HCT116 (cell line): ENCODE measurements at regions not wholly inside any gene's neighbourhood (a gene's known extent, or its start where the extent isn't known, plus 50 kb on each side); places are given as distances from the start of the nearest gene placed in this dataset.
"Not testable (repeated sequence)": the region's sequence is repeated elsewhere in the genome, so short reads cannot be mapped to it uniquely, and the experiment has no call there.

Experiments
- ATAC-seq: fragments of 200-7000 bp; cut with Tn5 transposase; 2 replicates; pipeline ENCODE4 v1.9.1; 2020; ENCODE audit warnings: mild to moderate bottlenecking, moderate library complexity
- BruUV-seq: library from RNA; stranded (reverse); fragments of 400-500 nt; replicated peaks from 2 replicates; lab custom pipeline; 2021; lab: Mats Ljungman, UMichigan
- CTCF ChIA-PET: fragments of 300-600 bp; sonication (Branson Sonifier 250); formaldehyde crosslinking; loops from one replicate; lab custom pipeline; 2021; ENCODE audit warnings: antibody characterized with exemption; lab: Charles Lee
- POLR2A ChIA-PET: fragments of 300-600, 350-600 bp; sonication (Branson Sonifier 250); formaldehyde crosslinking; loops from one replicate; lab custom pipeline; 2021; ENCODE audit warnings: antibody characterized with exemption; lab: Charles Lee
- RAD21 ChIA-PET, 2 experiments: fragments of 300-600 bp; sonication (Branson Sonifier 250); formaldehyde crosslinking; loops; one replicate each; lab custom pipeline; 2023; ENCODE audit warnings: low total read pairs in 2 of 2; ENCODE audit not compliant: uncharacterized antibody in 2 of 2, unreplicated experiment in 2 of 2, low non-redundant PET in 1 of 2; lab: Charles Lee
- DNase-seq: peaks from one replicate; pipeline ENCODE4 v3.0.0-alpha.2; 2010; ENCODE audit warnings: low read depth, low spot score
- H2AFZ ChIP-seq: fragments of 200-600 bp; shearing (Covaris generic), sonication (generic); 2 replicates; pipeline ENCODE4 v1.6.1; 2017; ENCODE audit warnings: low read depth, mixed run types, mixed read lengths, antibody characterized with exemption, low read length; ENCODE audit not compliant: poor library complexity, severe bottlenecking
- H3K27ac ChIP-seq: 2 replicates; pipeline ENCODE4 v1.5.1; 2012; ENCODE audit warnings: low read depth, low read length
- H3K27me3 ChIP-seq: fragments of 200-600 bp; sonication (generic); 2 replicates; pipeline ENCODE4 v1.6.1; 2016; ENCODE audit warnings: mixed run types, low read length, mixed read lengths; ENCODE audit not compliant: insufficient read depth
- H3K36me3 ChIP-seq, 2 experiments: fragments of 200-500 bp in 1 of 2; fragments of 200-600 bp in 1 of 2; sonication (Bioruptor generic) in 1 of 2; sonication (generic) in 1 of 2; 2 replicates each; pipeline versions ENCODE4 v1.5.1 to v1.6.1; 2014 to 2016; ENCODE audit warnings: low read length in 2 of 2, inconsistent platforms in 1 of 2, mixed read lengths in 1 of 2, mixed run types in 1 of 2; ENCODE audit not compliant: insufficient read depth in 2 of 2, control insufficient read depth in 1 of 2
- H3K4me1 ChIP-seq, 2 experiments: fragments of 200-600 bp in 1 of 2; sonication (generic) in 1 of 2; 2 replicates each; pipeline versions ENCODE4 v1.5.1 to v1.6.1; 2012 to 2017; ENCODE audit warnings: low read length in 2 of 2, inconsistent platforms in 1 of 2, mild to moderate bottlenecking in 1 of 2, mixed read lengths in 1 of 2, mixed run types in 1 of 2, moderate library complexity in 1 of 2; ENCODE audit not compliant: insufficient read depth in 2 of 2, control insufficient read depth in 1 of 2
- H3K4me2 ChIP-seq: fragments of 200-600 bp; sonication (generic); 2 replicates; pipeline ENCODE4 v1.6.1; 2017; ENCODE audit warnings: mixed run types, low read length, mixed read lengths
- H3K4me3 ChIP-seq, 2 experiments: fragments of 200-600 bp in 1 of 2; sonication (generic) in 1 of 2; replicated peaks in 1 of 2; 2 replicates each; pipeline ENCODE4 v1.5.1; 2011 to 2016; ENCODE audit warnings: low read length in 2 of 2, control low read depth in 1 of 2, low read depth in 1 of 2, mild to moderate bottlenecking in 1 of 2, mixed read lengths in 1 of 2, mixed run types in 1 of 2
- H3K79me2 ChIP-seq: fragments of 200-600 bp; sonication (generic); 2 replicates; pipeline ENCODE4 v1.6.1; 2017; ENCODE audit warnings: mild to moderate bottlenecking, mixed run types, low read length, moderate library complexity, mixed read lengths; ENCODE audit not compliant: insufficient read depth
- H3K9ac ChIP-seq: fragments of 200-600 bp; sonication (generic); 2 replicates; pipeline ENCODE4 v1.6.1; 2016; ENCODE audit warnings: low read length, mixed read lengths
- H3K9me2 ChIP-seq: fragments of 200-600 bp; sonication (generic), shearing (Covaris generic); 2 replicates; pipeline ENCODE4 v1.6.1; 2017; ENCODE audit warnings: mixed run types, mild to moderate bottlenecking, moderate library complexity; ENCODE audit not compliant: insufficient read depth
- H3K9me3 ChIP-seq, 2 experiments: fragments of 200-500 bp in 1 of 2; fragments of 200-600 bp in 1 of 2; sonication (Bioruptor generic) in 1 of 2; sonication (generic) in 1 of 2; 2 replicates each; pipeline ENCODE4 v1.6.1; 2014 to 2017; ENCODE audit warnings: low read length in 2 of 2, mixed read lengths in 2 of 2, inconsistent platforms in 1 of 2, low read depth in 1 of 2, mild to moderate bottlenecking in 1 of 2, mixed run types in 1 of 2, moderate library complexity in 1 of 2; ENCODE audit not compliant: control insufficient read depth in 1 of 2, insufficient read depth in 1 of 2
- H4K20me1 ChIP-seq: fragments of 200-600 bp; sonication (generic), shearing (Covaris generic); 2 replicates; pipeline ENCODE4 v1.6.1; 2017; ENCODE audit warnings: mixed run types, mild to moderate bottlenecking, moderate library complexity; ENCODE audit not compliant: insufficient read depth
- CEBPB ChIP-seq: IDR thresholded peaks from 2 replicates; pipeline ENCODE4 v1.6.1; 2012; ENCODE audit warnings: low read depth
- EZH2 ChIP-seq: fragments of 200-600 bp; sonication (generic); IDR thresholded peaks from 2 replicates; pipeline ENCODE4 v1.6.1; 2017; ENCODE audit warnings: antibody characterized with exemption, mixed run types
- EZH2phosphoT487 ChIP-seq: fragments of 200-600 bp; IDR thresholded peaks from 2 replicates; pipeline ENCODE4 v1.6.1; 2018; ENCODE audit warnings: antibody characterized with exemption, borderline replicate concordance
- POLR2A ChIP-seq: IDR thresholded peaks from 2 replicates; pipeline ENCODE4 v1.7.0; 2011; ENCODE audit warnings: borderline replicate concordance; ENCODE audit not compliant: insufficient read depth, insufficient read length; ENCODE audit errors: extremely low read depth
- SP1 ChIP-seq: IDR thresholded peaks from 2 replicates; pipeline ENCODE4 v1.6.1; 2012; ENCODE audit warnings: low read depth
- SRF ChIP-seq: IDR thresholded peaks from 2 replicates; pipeline ENCODE4 v1.6.1; 2012; ENCODE audit warnings: low read depth
- ZFX ChIP-seq: fragments of 450-650 bp; IDR thresholded peaks from 2 replicates; pipeline ENCODE4 v1.6.1; 2017
- intact Hi-C: fragments of 100-400 bp; cut with micrococcal nuclease; formaldehyde crosslinking; loops from 2 replicates; pipeline ENCODE4 v1.10.0; 2022
- TF ChIP-seq, protein P1 (sequence below): IDR thresholded peaks from 2 replicates; pipeline ENCODE4 v1.6.1; 2011; ENCODE audit warnings: mild to moderate bottlenecking, low read length, moderate library complexity; ENCODE audit not compliant: insufficient replicate concordance; ENCODE audit errors: extremely low read depth

- no peak overlapping the region for H3K9ac ChIP-seq
- no peak overlapping the region for H3K4me3 ChIP-seq
- H2AFZ ChIP-seq: no peak overlapping the region
- BruUV-seq: no TSS peak
- TF ChIP-seq, protein P1, sequence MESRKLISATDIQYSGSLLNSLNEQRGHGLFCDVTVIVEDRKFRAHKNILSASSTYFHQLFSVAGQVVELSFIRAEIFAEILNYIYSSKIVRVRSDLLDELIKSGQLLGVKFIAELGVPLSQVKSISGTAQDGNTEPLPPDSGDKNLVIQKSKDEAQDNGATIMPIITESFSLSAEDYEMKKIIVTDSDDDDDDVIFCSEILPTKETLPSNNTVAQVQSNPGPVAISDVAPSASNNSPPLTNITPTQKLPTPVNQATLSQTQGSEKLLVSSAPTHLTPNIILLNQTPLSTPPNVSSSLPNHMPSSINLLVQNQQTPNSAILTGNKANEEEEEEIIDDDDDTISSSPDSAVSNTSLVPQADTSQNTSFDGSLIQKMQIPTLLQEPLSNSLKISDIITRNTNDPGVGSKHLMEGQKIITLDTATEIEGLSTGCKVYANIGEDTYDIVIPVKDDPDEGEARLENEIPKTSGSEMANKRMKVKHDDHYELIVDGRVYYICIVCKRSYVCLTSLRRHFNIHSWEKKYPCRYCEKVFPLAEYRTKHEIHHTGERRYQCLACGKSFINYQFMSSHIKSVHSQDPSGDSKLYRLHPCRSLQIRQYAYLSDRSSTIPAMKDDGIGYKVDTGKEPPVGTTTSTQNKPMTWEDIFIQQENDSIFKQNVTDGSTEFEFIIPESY: no peak
- TF ChIP-seq POLR2A: no peak
- no peak for TF ChIP-seq SP1
- TF ChIP-seq SRF: no peak
- no peak for TF ChIP-seq EZH2phosphoT487
- TF ChIP-seq EZH2: no peak
- no peak for TF ChIP-seq CEBPB
- no peak for TF ChIP-seq ZFX
- ChIA-PET CTCF (no interaction called here), RAD21 (no interaction called here), POLR2A (no interaction called here)
- peaks cover 10 to 13% of the 10 kb centered on the region in 2 experiments; a peak in 2 of 4 replicates for H3K9me3 ChIP-seq
- no peaks in the 10 kb centered on the region for H3K4me1 ChIP-seq
- no peak overlapping the region for H3K27ac ChIP-seq
- ATAC-seq (no peak), DNase-seq (no peak)
- no peaks in the 10 kb centered on the region for H3K9me2 ChIP-seq
- intact Hi-C loops: no loop called here
- H3K27me3 ChIP-seq: no peaks in the 10 kb centered on the region
- H3K36me3 ChIP-seq: no peaks in the 10 kb centered on the region
- no peaks in the 10 kb centered on the region for H3K79me2 ChIP-seq
- H3K4me2 ChIP-seq: no peak overlapping the region
- H4K20me1 ChIP-seq: no peaks in the 10 kb centered on the region
Observed at GRCh38 chr18:55665506-55665905, 77.5 kb upstream of the TCF4 start.

DNA sequence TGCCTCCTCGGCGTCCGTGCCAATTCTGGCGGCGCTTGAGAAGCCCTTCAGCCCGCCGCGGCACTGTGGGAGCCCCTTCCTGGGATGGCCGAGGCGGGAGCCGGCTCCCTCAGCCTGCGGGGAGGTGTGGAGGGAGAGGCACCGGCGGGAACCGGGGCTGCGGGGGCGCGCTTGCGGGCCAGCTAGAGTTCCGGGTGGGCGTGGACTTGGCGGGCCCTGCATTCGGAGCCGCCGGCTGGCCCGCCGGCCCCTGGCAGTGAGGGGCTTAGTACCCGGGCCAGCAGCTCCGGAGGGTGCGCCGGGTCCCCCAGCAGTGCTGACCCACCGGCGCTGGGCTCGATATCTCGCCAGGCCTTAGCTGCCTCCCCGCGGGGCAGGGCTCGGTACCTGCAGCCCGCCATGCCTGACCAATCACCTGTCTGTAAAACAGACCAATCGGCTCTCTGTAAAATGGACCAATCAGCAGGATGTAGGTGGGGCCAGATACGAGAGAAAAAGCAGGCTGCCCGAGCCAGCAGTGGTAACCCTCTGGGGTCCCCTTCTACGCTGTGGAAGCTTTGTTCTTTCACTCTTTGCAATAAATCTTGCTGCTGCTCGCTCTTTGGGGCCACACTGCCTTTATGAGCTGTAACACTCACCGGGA, 76.9 kb upstream of the TCF4 start:
- H3K27ac ChIP-seq, CTCF ChIA-PET, H4K20me1 ChIP-seq, H3K4me3 ChIP-seq, intact Hi-C loops, H3K9ac ChIP-seq, H3K79me2 ChIP-seq, POLR2A ChIA-PET, H3K27me3 ChIP-seq, ATAC-seq, H3K4me1 ChIP-seq, RAD21 ChIA-PET, H2AFZ ChIP-seq, BruUV-seq, H3K36me3 ChIP-seq, H3K9me2 ChIP-seq, DNase-seq, H3K4me2 ChIP-seq: not testable (repeated sequence)
- H3K9me3 ChIP-seq: peaks cover 5 to 14% of the 10 kb centered on the region in 2 experiments; a peak in 2 of 4 replicates
